Vagina (tissue), 2 donors: ENCODE measurements at regions not wholly inside any gene's neighbourhood (a gene's known extent, or its start where the extent isn't known, plus 50 kb on each side); places are given as distances from the start of the nearest gene placed in this dataset.

Source experiments
- POLR2A ChIP-seq, 2 donors: fragments of 450-650 bp; IDR thresholded peaks; one replicate each; pipeline ENCODE4 v1.6.1; 2017; ENCODE audit warnings: antibody characterized with exemption in 2 of 2, mild to moderate bottlenecking in 2 of 2, moderate library complexity in 2 of 2
- POLR2AphosphoS5 ChIP-seq, 2 donors: sonication (generic); formaldehyde crosslinking; IDR thresholded peaks; one replicate each; pipeline ENCODE4 v1.9.0; 2017; ENCODE audit warnings: antibody characterized with exemption in 2 of 2, mild to moderate bottlenecking in 2 of 2, low read depth in 1 of 2; ENCODE audit not compliant: insufficient read depth in 1 of 2
- TF ChIP-seq, protein P1 (sequence below), 3 experiments: fragments of 450-650 bp in 2 of 3; fragments of 200-600 bp in 1 of 3; sonication (generic) in 1 of 3; IDR thresholded peaks; one replicate each; pipeline ENCODE4 v1.5.1; 2017 to 2019; ENCODE audit warnings: antibody characterized with exemption in 3 of 3, mild to moderate bottlenecking in 2 of 3, moderate library complexity in 2 of 3

DNA sequence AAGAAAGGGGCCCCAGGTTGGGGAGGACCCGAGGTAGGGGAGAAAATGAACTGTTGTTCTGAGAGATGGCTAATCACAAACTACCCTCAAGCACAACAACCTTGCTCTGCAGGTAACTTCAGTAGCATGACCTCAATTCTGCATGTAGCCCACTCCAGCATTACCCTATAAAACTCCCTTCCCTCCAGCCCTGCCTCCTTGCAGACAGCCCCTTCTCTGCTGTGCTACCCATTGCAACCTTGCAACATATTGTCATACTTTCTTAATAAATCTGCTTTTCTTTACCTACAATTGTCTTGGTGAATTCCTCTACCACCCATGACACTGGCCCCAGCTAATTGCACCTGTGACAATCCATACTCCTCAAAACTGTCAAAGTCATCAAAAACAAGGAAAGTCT is 428.9 kb downstream of the MATN1 start:
- TF ChIP-seq, protein P1, sequence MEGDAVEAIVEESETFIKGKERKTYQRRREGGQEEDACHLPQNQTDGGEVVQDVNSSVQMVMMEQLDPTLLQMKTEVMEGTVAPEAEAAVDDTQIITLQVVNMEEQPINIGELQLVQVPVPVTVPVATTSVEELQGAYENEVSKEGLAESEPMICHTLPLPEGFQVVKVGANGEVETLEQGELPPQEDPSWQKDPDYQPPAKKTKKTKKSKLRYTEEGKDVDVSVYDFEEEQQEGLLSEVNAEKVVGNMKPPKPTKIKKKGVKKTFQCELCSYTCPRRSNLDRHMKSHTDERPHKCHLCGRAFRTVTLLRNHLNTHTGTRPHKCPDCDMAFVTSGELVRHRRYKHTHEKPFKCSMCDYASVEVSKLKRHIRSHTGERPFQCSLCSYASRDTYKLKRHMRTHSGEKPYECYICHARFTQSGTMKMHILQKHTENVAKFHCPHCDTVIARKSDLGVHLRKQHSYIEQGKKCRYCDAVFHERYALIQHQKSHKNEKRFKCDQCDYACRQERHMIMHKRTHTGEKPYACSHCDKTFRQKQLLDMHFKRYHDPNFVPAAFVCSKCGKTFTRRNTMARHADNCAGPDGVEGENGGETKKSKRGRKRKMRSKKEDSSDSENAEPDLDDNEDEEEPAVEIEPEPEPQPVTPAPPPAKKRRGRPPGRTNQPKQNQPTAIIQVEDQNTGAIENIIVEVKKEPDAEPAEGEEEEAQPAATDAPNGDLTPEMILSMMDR (IDR thresholded peaks at IDR 0.05): no peak
- TF ChIP-seq POLR2A (IDR thresholded peaks at IDR 0.05): no peak
- no peak for TF ChIP-seq POLR2AphosphoS5 (IDR thresholded peaks at IDR 0.05; ENCODE audit: insufficient read depth in 1 of 2, low read depth in 1 of 2)
